HG02885 (cell line): ENCODE measurements at regions not wholly inside any gene's neighbourhood (a gene's known extent, or its start where the extent isn't known, plus 50 kb on each side); places are given as distances from the start of the nearest gene placed in this dataset.

Experiments used
- ATAC-seq: cut with Tn5 transposase; IDR thresholded peaks from one replicate; pipeline ENCODE4 v1.9.1; 2021; ENCODE audit warnings: mild to moderate bottlenecking; ENCODE audit not compliant: unreplicated experiment, poor library complexity

GRCh38 chr12:92476844-92477243 lies 225.9 kb upstream of the PLEKHG7 start:
- ATAC-seq, result no peak

- ATAC-seq, result no peak
Observed at GRCh38 chr12:92473564-92473963, 229.2 kb upstream of the PLEKHG7 start.

- ATAC-seq, result no peak
Observed at GRCh38 chr12:92472201-92472600, 230.6 kb upstream of the PLEKHG7 start.

GRCh38 chr12:92471551-92471950 lies 231.2 kb upstream of the PLEKHG7 start:
- peak; percentile 43 for ATAC-seq

- peak; percentile 34 for ATAC-seq
Observed at GRCh38 chr12:92470608-92471021, 232.2 kb upstream of the PLEKHG7 start.

- ATAC-seq, result no peak
Observed at GRCh38 chr12:92469837-92470236, 233.0 kb upstream of the PLEKHG7 start.

GRCh38 chr12:92468358-92469020 lies 234.3 kb upstream of the PLEKHG7 start:
- ATAC-seq, result no peak

- no peak for ATAC-seq
Observed at GRCh38 chr12:92467886-92468285, 234.9 kb upstream of the PLEKHG7 start.

- ATAC-seq, result peak; percentile 41
Observed at GRCh38 chr12:92466391-92467305, 236.1 kb upstream of the PLEKHG7 start.

- no peak for ATAC-seq
Observed at GRCh38 chr12:92465786-92466295, 236.9 kb upstream of the PLEKHG7 start.

- ATAC-seq, result no peak
Observed at GRCh38 chr12:92464911-92465310, 237.9 kb upstream of the PLEKHG7 start.

- ATAC-seq, result no peak
Observed at GRCh38 chr12:92463171-92463570, 239.6 kb upstream of the PLEKHG7 start.

- ATAC-seq, result no peak
Observed at GRCh38 chr12:92462527-92462926, 240.3 kb upstream of the PLEKHG7 start.

- ATAC-seq, result peak; percentile 64
Observed at GRCh38 chr12:92462049-92462448, 240.7 kb upstream of the PLEKHG7 start.

GRCh38 chr12:92459850-92460249 lies 242.9 kb upstream of the PLEKHG7 start:
- no peak for ATAC-seq

GRCh38 chr12:92458996-92459395 lies 243.8 kb upstream of the PLEKHG7 start:
- ATAC-seq, result no peak

GRCh38 chr12:92457458-92458180 lies 245.2 kb upstream of the PLEKHG7 start:
- no peak for ATAC-seq

- ATAC-seq, result no peak
Observed at GRCh38 chr12:92452763-92453162, 250.0 kb upstream of the PLEKHG7 start.

GRCh38 chr12:92446083-92446460 lies 256.7 kb upstream of the PLEKHG7 start:
- no peak for ATAC-seq

- peak; percentile 85 for ATAC-seq
Observed at GRCh38 chr12:92445253-92446082, 257.3 kb upstream of the PLEKHG7 start.
